HepG2 (cell line): ENCODE measurements at regions not wholly inside any gene's neighbourhood (a gene's known extent, or its start where the extent isn't known, plus 50 kb on each side); places are given as distances from the start of the nearest gene placed in this dataset.

ENCODE experiments used
- ATAC-seq: fragments of 200-7000 bp; cut with Tn5 transposase; 3 replicates; pipeline ENCODE4 v1.9.1; 2020; ENCODE audit warnings: mild to moderate bottlenecking, moderate library complexity
- BruUV-seq: library from RNA; stranded (reverse); fragments of 400-500 nt; replicated peaks from 2 replicates; lab custom pipeline; 2021; lab: Mats Ljungman, UMichigan
- CTCF ChIA-PET: fragments of 300-600 bp; formaldehyde crosslinking; extraction: SDS; loops from one replicate; lab custom pipeline; 2021; ENCODE audit warnings: low total read pairs, inconsistent platforms, low intra/inter-chr PET ratio; lab: Yijun Ruan, JAX
- POLR2A ChIA-PET: fragments of 350-600 bp; sonication (Branson Sonifier 250); formaldehyde crosslinking; loops from one replicate; lab custom pipeline; 2020; ENCODE audit warnings: antibody characterized with exemption, inconsistent platforms; lab: Yijun Ruan, JAX
- DNase-seq: peaks from one replicate; pipeline ENCODE4 v3.0.0-alpha.2; 2015; ENCODE audit warnings: low spot score
- FAIRE-seq: peaks from 3 replicates; lab custom pipeline; 2011; peaks lifted over from hg19 to GRCh38; lab: Jason Lieb, UNC
- H2AFZ ChIP-seq: one replicate; pipeline ENCODE4 v1.6.1; 2011; ENCODE audit warnings: low read length, inconsistent platforms
- H3K27ac ChIP-seq: fragments of 300-600 bp; 3 replicates; pipeline ENCODE4 v1.8.0; 2011; ENCODE audit warnings: mixed run types, mild to moderate bottlenecking, mixed read lengths, low read length, inconsistent platforms; ENCODE audit not compliant: insufficient read depth; ENCODE audit errors: extremely low read length
- H3K27me3 ChIP-seq, 2 experiments: fragments of 200-600 bp in 1 of 2; 2 replicates in 1 of 2; 3 replicates in 1 of 2; pipeline versions ENCODE4 v1.6.0 to v1.8.0; 2011; ENCODE audit warnings: low read length in 2 of 2, mild to moderate bottlenecking in 2 of 2, moderate library complexity in 2 of 2, inconsistent platforms in 1 of 2; ENCODE audit not compliant: insufficient read depth in 2 of 2, control insufficient read depth in 1 of 2
- H3K36me3 ChIP-seq, 2 experiments: fragments of 200-600 bp in 1 of 2; replicated peaks in 1 of 2; 2 replicates in 1 of 2; 3 replicates in 1 of 2; pipeline versions ENCODE4 v1.5.1 to v1.8.0; 2011; ENCODE audit warnings: low read length in 2 of 2, inconsistent platforms in 1 of 2; ENCODE audit not compliant: insufficient read depth in 2 of 2, control insufficient read depth in 1 of 2
- H3K4me1 ChIP-seq: 2 replicates; pipeline ENCODE4 v1.5.1; 2012; ENCODE audit warnings: low read length, inconsistent platforms; ENCODE audit not compliant: insufficient read depth
- H3K4me2 ChIP-seq: 2 replicates; pipeline ENCODE4 v1.6.0; 2011; ENCODE audit warnings: low read depth, low read length, inconsistent platforms
- H3K4me3 ChIP-seq, 3 experiments: fragments of 200-600 bp in 1 of 3; sonication (generic), shearing (Covaris generic) in 1 of 3; replicated peaks in 1 of 3; 2 replicates each; pipeline ENCODE4 v1.5.1; 2011 to 2016; ENCODE audit warnings: low read length in 3 of 3, inconsistent platforms in 2 of 3, low read depth in 2 of 3, mild to moderate bottlenecking in 2 of 3, control low read depth in 1 of 3, mixed read lengths in 1 of 3; ENCODE audit not compliant: insufficient read depth in 1 of 3
- H3K79me2 ChIP-seq: one replicate; pipeline ENCODE4 v1.6.1; 2011; ENCODE audit warnings: low read length, inconsistent platforms; ENCODE audit not compliant: insufficient read depth
- H3K9ac ChIP-seq: 2 replicates; pipeline ENCODE4 v1.6.0; 2011; ENCODE audit warnings: mild to moderate bottlenecking, low read depth, low read length, inconsistent platforms; ENCODE audit not compliant: insufficient read depth
- H3K9me3 ChIP-seq: 2 replicates; pipeline ENCODE4 v1.5.1; 2012; ENCODE audit warnings: mild to moderate bottlenecking, low read length
- H4K20me1 ChIP-seq: 2 replicates; pipeline ENCODE4 v1.6.0; 2011; ENCODE audit warnings: inconsistent platforms, mild to moderate bottlenecking, low read length, moderate library complexity; ENCODE audit not compliant: insufficient read depth
- AHR ChIP-seq: IDR thresholded peaks from 2 replicates; pipeline ENCODE4 v1.6.1; 2018; ENCODE audit warnings: missing genetic modification reagents, missing compliant biosample characterization
- BRD4 ChIP-seq: sonication (generic); formaldehyde crosslinking; IDR thresholded peaks from 2 replicates; pipeline ENCODE4 v1.4.0; 2020; ENCODE audit warnings: missing genetic modification reagents
- BRF2 ChIP-seq: sonication (generic); formaldehyde crosslinking; IDR thresholded peaks from 2 replicates; pipeline ENCODE4 v1.8.1; 2022; ENCODE audit warnings: mild to moderate bottlenecking, missing genetic modification reagents
- FOXP1 ChIP-seq, 2 experiments: fragments of 450-650 bp in 1 of 2; IDR thresholded peaks; 2 replicates each; pipeline ENCODE4 v1.6.1; 2017 to 2018; ENCODE audit warnings: antibody characterized with exemption in 1 of 2
- MTF2 ChIP-seq: sonication (generic); formaldehyde crosslinking; IDR thresholded peaks from 2 replicates; pipeline ENCODE4 v1.5.0; 2020; ENCODE audit warnings: missing genetic modification reagents, borderline replicate concordance
- NFYC ChIP-seq: IDR thresholded peaks from 2 replicates; pipeline ENCODE4 v1.6.1; 2016; ENCODE audit warnings: missing genetic modification reagents, missing compliant biosample characterization
- RNF219 ChIP-seq: sonication (generic); formaldehyde crosslinking; IDR thresholded peaks from 2 replicates; pipeline ENCODE4 v1.5.0; 2020; ENCODE audit warnings: mild to moderate bottlenecking, missing genetic modification reagents
- STAT5B ChIP-seq: sonication (generic); formaldehyde crosslinking; IDR thresholded peaks from 2 replicates; pipeline ENCODE4 v1.4.0; 2020; ENCODE audit warnings: missing genetic modification reagents
- ZNF225 ChIP-seq: sonication (generic); formaldehyde crosslinking; IDR thresholded peaks from 2 replicates; pipeline ENCODE4 v1.4.0; 2020; ENCODE audit warnings: mild to moderate bottlenecking, missing genetic modification reagents
- ZNF317 ChIP-seq: sonication (generic); formaldehyde crosslinking; IDR thresholded peaks from 2 replicates; pipeline ENCODE4 v1.5.0; 2020; ENCODE audit warnings: mild to moderate bottlenecking, missing genetic modification reagents
- ZSCAN20 ChIP-seq: sonication (generic); formaldehyde crosslinking; IDR thresholded peaks from 2 replicates; pipeline ENCODE4 v1.4.0; 2020; ENCODE audit warnings: missing genetic modification reagents, mild to moderate bottlenecking, borderline replicate concordance
- WGBS: methylation state at CpG from one replicate; pipeline ENCODE4 v1.1.6; 2017; ENCODE audit warnings: low lambda C conversion rate; 5-methylcytosine and 5-hydroxymethylcytosine counted together
- in situ Hi-C: cut with HindIII; loops from 2 replicates; pipeline ENCODE4 v1.10.0; 2017; ENCODE audit warnings: low pct_unique_long_range_greater_than_20kb; ENCODE audit not compliant: extremely low pct_ligation_motif_present
- intact Hi-C: fragments of 100-400 bp; cut with micrococcal nuclease; formaldehyde crosslinking; loops from one replicate; pipeline ENCODE4 v1.10.0; 2022; ENCODE audit not compliant: unreplicated experiment
- TF ChIP-seq, protein P1 (sequence below): sonication (generic); formaldehyde crosslinking; IDR thresholded peaks from 2 replicates; pipeline ENCODE4 v1.8.1; 2023; ENCODE audit warnings: missing genetic modification reagents, mild to moderate bottlenecking, borderline replicate concordance
- TF ChIP-seq, protein P2 (sequence below): sonication (generic); formaldehyde crosslinking; IDR thresholded peaks from 2 replicates; pipeline ENCODE4 v1.5.0; 2020; ENCODE audit warnings: mild to moderate bottlenecking, missing genetic modification reagents, borderline replicate concordance

DNA sequence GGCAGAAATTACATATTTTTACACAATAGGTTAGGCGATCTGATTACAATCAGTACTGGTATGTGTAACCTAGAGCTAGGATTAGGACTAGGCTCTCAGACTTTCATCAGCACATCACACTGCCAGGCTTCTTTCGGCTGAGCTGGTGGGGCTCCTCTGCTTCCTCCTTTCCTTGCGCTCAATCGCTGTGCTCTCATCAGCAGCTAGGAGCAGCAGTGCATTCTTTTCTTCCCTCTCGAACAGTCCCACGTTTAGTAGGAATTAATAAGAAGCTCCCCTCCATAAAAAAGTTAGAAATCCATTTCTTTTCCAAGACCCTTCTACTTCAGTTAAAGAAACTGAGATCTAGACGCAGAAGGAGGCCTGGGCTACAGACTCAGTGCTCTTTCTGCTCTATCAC lies 350.4 kb downstream of the SPRY1 start:
- intact Hi-C loops: no loop called here
- ATAC-seq: no peak
- no peak overlapping the region for H3K27ac ChIP-seq
- H3K79me2 ChIP-seq: no peaks in the 10 kb centered on the region
- no peak overlapping the region for H2AFZ ChIP-seq
- no peaks in the 10 kb centered on the region for H3K9me3 ChIP-seq
- POLR2A ChIA-PET: no interaction called here
- DNase-seq: no peak
- in situ Hi-C loops: no loop called here
- BruUV-seq: no TSS peak
- peaks cover 23% of the 10 kb centered on the region for H3K4me1 ChIP-seq
- H4K20me1 ChIP-seq: no peaks in the 10 kb centered on the region
- FAIRE-seq: no peak
- no peaks in the 10 kb centered on the region for H3K27me3 ChIP-seq
- 84% methylated on average over 7 of the region's 7 CpGs for WGBS
- H3K4me3 ChIP-seq: no peak overlapping the region
- CTCF ChIA-PET: no interaction called here
- no peak overlapping the region for H3K9ac ChIP-seq
- no peak overlapping the region for H3K4me2 ChIP-seq
- TF ChIP-seq, protein P1, sequence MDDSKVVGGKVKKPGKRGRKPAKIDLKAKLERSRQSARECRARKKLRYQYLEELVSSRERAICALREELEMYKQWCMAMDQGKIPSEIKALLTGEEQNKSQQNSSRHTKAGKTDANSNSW (CRISPR knock-in tag): no peak
- TF ChIP-seq ZSCAN20 (CRISPR knock-in tag) (no peak), STAT5B (CRISPR knock-in tag) (no peak), AHR (CRISPR knock-in tag) (no peak), BRF2 (CRISPR knock-in tag) (no peak), MTF2 (no peak), ZNF225 (CRISPR knock-in tag) (no peak), NFYC (CRISPR knock-in tag) (no peak), FOXP1 (IDR thresholded peaks at IDR 0.05) (no peak), FOXP1 (CRISPR knock-in tag; IDR thresholded peaks at IDR 0.05) (no peak), RNF219 (no peak), ZNF317 (CRISPR knock-in tag) (no peak), BRD4 (no peak)
- TF ChIP-seq, protein P2, sequence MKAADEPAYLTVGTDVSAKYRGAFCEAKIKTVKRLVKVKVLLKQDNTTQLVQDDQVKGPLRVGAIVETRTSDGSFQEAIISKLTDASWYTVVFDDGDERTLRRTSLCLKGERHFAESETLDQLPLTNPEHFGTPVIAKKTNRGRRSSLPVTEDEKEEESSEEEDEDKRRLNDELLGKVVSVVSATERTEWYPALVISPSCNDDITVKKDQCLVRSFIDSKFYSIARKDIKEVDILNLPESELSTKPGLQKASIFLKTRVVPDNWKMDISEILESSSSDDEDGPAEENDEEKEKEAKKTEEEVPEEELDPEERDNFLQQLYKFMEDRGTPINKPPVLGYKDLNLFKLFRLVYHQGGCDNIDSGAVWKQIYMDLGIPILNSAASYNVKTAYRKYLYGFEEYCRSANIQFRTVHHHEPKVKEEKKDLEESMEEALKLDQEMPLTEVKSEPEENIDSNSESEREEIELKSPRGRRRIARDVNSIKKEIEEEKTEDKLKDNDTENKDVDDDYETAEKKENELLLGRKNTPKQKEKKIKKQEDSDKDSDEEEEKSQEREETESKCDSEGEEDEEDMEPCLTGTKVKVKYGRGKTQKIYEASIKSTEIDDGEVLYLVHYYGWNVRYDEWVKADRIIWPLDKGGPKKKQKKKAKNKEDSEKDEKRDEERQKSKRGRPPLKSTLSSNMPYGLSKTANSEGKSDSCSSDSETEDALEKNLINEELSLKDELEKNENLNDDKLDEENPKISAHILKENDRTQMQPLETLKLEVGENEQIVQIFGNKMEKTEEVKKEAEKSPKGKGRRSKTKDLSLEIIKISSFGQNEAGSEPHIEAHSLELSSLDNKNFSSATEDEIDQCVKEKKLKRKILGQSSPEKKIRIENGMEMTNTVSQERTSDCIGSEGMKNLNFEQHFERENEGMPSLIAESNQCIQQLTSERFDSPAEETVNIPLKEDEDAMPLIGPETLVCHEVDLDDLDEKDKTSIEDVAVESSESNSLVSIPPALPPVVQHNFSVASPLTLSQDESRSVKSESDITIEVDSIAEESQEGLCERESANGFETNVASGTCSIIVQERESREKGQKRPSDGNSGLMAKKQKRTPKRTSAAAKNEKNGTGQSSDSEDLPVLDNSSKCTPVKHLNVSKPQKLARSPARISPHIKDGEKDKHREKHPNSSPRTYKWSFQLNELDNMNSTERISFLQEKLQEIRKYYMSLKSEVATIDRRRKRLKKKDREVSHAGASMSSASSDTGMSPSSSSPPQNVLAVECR (CRISPR knock-in tag): no peak
- H3K36me3 ChIP-seq: no peaks in the 10 kb centered on the region
